MV-4-11 (cell line): ENCODE measurements at regions not wholly inside any gene's neighbourhood (a gene's known extent, or its start where the extent isn't known, plus 50 kb on each side); places are given as distances from the start of the nearest gene placed in this dataset.
"Not testable (repeated sequence)": the region's sequence is repeated elsewhere in the genome, so short reads cannot be mapped to it uniquely, and the experiment has no call there.

Experiments used
- DNase-seq: peaks from one replicate; lab custom pipeline; 2025; lab: John Stamatoyannopoulos, UW

GRCh38 chr3:64438066-64438465, 212.8 kb upstream of the PRICKLE2 start:
- DNase-seq, result no peak

DNA sequence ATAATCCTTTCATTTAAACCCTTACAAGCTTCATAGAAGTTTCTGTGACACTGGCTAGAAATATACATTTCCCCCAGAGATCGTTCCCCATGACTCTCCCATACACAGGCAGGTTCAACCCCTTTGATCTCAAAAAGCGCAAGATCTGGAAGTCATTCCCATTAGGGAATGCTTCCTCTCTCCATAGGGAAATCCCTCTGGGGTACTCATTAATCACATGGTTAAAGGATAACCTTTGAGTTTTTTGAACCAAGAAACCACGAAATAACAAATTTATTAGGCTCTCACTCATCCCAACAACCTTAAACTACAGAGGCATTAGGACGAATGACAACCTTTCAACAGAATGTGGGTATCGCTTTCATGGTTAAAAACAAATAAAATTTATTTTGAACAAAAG, 211.9 kb upstream of the PRICKLE2 start:
- DNase-seq, result no peak

DNA sequence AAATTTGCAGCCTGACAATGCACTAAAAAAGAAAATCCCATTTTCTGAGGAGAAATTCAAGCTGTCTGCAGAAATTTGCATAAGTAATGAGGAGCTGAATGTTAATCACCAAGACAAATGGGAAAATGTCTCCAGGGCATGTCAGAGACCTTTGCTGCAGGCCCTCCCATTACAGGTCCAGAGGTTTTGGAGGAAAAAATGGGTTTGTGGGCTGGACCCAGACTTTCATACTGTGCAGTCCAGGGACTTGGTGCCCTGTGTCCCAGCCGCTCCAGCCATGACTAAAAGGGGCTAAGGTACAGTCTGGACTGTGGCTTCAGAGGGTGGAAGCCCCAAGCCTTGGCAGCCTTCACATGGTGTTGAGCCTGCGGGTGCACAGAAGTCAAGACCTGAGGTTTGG, 209.8 kb upstream of the PRICKLE2 start:
- not testable (repeated sequence) for DNase-seq

DNA sequence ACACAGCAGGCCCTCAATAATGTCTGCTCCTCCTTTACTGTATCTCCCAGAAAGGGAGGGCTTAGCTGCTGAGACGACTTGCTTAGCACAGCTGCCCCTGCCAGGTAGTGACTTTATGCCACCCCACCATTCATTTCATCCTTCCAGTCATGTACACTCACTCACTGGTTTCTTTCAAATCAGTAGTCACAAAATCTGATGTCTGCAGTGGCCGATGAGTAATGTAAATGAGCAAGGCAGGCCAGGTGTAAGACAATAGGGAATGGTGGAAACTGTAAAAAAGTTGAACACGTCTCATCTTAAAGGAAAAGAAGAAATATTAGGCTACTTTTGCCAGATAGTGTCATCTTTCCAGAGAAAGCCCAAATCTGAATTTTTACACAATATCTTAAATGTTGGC, 207.6 kb upstream of the PRICKLE2 start:
- no peak for DNase-seq

- no peak for DNase-seq
Observed at GRCh38 chr3:64431526-64432091, 206.3 kb upstream of the PRICKLE2 start.

DNA sequence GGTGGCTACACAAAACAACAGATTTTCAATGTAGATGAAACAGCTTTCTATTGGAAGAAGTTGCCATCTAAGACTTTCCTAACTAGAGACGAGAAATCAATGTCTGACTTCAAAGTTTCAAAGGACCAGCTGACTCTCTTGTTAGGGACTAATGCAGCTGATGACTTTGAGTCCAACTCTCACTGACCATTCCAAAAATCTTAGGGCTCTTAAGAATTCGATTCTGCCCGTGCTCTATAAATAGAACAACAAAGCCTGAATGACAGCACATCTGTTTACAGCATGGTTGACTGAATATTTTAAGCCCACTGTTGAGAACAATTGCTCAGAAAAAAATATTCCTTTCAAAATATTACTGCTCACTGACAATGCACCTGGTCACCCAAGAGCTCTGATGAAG, 202.4 kb upstream of the PRICKLE2 start:
- no peak for DNase-seq

DNA sequence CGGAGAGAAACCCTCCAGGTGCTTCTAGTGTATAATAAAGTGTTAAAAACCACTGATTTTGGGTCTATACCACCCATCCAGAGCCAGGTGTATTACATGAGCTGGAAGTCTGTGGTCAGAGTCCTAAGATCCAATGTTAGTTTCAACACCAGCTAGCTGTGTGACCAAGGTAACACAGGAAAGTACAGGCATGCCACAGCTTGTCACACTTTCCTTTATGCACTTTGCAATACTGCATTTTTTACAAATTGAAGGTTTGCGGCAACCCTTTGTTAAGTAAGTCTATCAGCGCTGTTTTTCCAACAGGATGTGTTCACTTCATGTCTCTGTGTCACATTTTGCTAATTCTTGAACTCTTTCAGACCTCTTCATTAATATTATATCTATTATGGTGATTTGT, 201.3 kb upstream of the PRICKLE2 start:
- DNase-seq, result no peak

DNA sequence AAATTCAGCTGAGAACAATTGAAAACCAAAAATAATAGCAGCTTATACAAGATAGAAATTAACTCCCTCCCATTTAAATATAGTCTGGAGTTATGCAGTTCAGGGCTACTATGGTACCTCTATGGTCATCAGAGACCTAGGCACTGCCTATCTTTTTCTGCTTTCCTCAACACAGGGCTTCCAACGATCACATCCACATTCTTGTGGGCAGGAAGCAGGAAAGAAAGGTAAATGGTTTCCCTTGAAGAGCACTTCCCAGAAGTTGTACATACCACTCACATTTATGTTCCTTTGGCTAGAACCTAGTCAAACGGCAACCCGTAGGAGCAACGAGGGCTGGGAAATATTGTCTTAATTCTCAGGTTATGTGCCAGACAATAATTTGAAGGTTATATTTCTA, 197.7 kb upstream of the PRICKLE2 start:
- no peak for DNase-seq

DNA sequence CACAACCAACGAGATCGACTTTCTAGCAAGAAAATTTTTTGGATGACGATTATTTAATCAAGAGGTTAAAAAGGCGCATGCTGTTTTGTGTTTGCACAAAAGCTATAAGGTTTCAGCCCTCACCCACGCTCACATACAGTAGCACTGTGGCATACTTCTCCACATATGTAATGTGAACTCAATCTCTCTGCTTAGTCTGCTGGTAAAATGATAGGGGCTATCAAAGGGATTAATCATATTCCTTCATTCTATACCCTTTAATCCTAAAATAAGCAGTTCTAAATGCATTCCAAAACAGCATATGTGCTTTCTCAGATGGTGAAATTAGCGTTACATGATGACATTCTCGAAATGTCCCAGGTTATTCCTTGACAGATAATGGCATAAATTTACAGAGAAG, 196.9 kb upstream of the PRICKLE2 start:
- DNase-seq, result no peak

DNA sequence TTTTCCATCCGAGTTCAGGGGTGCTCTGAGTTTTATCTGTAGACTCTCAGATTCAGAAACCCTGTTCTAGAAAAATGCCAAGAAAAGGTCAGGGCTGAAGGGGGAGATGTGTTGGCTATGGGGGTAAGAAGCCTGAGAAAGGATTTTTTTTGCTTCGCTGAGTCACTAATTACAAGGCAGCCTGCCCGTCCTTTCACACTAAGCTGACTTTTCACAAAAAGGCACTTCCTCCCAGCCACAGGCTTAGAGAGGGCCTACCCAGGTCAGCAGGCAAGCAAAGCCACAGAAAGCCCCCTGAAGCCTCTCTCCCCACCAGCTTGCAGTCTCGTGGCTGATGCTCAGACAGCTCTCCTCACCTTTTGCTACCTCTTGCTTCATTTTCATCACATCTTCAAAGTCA, 192.6 kb upstream of the PRICKLE2 start:
- no peak for DNase-seq

DNA sequence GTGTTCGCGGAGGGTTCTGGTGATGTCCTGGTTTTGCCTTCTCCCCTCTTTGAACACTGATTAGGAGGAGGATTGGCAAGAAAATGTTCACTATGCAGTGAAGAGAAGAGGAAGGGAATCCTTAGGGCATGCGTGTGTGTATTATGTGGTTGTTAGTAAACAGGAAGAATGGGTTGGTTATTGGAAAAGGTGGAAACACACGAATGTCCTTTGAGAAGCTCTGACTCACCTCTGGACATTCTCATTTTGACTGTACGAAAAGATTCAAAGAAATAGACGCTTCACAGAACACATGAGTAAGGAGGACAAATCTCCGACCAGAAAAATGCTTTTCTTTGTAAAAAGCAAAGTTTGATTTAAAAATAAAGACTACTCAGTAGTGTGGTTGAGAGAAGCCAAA, 188.8 kb upstream of the PRICKLE2 start:
- DNase-seq, result no peak

DNA sequence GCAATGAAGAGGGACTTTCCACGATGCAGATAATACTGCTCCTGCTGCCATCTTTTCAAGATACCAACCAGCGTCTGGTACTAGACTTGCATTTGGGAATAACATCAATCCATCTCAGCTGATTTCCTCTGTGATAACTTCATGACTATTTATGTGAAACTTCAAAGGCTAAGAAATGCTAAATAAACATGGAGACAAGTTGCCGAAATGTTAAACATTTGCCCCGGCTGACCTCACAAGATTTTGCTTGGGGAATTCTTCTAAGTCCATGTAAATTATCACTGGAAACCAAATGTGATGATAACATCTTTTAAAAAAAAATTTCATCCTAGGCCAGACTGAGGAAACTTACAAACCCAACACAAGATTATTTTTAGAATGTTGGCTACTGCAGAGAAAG, 185.8 kb upstream of the PRICKLE2 start:
- DNase-seq, result no peak

- DNase-seq, result no peak
Observed at GRCh38 chr3:64410226-64410625, 185.0 kb upstream of the PRICKLE2 start.

DNA sequence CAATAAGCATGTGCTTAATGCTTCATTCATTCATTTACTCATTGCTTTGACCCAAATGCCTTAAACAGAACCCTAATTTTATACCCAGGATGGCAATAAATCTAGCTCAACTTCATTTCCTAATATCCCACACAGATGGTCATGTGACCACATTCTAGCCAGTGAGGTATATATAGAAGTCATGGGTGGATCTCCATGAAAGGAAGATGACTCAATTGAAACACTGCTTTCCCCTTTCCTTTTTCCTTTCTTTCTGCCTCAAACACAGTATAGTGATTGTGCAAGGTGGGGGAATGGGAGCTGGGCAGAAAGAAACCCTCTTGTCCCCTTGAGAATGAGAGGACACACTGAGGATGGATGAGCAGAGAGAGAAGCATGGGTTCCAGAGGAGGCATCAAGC, 183.5 kb upstream of the PRICKLE2 start:
- DNase-seq, result no peak

DNA sequence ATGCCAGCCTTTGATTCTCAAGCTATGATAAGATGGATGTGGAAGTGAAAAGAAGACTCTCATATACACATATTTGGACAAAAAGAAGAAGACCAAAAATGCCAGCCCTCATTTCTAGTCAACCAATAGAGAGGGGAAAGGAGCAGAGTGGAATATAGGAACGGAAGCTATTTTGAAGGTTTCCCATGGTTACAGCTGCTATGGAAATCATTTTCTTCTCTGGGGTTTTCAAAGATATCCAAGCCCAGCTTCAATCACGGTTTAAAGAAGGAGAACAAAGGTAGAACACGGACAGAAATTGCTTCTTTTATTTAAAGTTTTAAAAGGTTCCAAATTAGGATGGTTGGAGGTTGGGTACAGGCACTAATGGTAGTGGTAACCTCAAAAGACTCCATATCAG, 181.0 kb upstream of the PRICKLE2 start:
- DNase-seq, result no peak

GRCh38 chr3:64405211-64405835, 180.1 kb upstream of the PRICKLE2 start:
- DNase-seq, result no peak

- no peak for DNase-seq
Observed at GRCh38 chr3:64400706-64401105, 175.4 kb upstream of the PRICKLE2 start.

DNA sequence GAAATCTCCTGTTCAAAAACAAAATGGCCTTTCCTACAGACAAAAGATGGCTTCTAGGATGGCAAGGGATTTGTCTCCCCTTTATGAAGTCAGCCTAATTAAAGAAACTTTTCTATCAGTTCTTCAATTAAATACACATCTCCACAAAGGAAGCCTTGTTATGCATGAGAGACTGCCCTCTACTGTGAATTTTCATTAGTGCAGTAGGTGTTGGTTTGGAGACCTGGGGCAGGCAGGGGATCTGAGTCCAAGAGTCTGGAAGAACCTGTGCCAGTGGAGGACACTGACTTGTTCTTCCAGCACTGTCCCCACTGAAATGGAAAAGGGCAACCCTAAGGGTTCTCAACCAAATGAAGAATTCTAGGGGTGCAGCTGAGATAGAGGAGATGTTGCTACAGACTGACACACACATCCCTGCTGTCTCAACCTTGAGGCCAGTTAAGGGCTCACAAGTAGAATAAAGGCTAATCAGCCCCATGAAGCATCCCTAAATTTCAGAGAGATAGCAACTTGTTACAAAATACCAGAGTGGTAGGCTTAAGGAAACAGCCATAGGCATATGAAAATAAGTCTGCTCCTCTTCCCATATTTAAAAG, 174.0 kb upstream of the PRICKLE2 start:
- no peak for DNase-seq

DNA sequence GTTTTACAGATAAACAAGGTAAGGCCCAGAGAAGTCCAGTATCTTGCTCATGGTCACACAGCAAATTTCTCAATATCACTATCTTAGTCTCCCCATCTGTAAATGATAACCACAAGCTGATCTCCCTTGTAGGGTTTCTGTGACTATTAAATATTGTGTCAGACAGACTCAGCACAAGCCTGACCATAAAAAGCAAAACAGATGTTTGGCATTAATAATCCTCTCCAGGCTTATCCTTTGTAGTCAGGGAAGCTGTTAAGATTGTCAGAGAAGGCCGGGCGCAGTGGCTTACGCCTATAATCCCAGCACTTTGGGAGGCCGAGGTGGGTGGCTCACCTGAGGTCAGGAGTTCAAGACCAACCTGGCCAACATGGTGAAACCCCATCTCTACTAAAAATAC, 173.2 kb upstream of the PRICKLE2 start:
- DNase-seq, result no peak

GRCh38 chr3:64398006-64398405, 172.7 kb upstream of the PRICKLE2 start:
- no peak for DNase-seq

DNA sequence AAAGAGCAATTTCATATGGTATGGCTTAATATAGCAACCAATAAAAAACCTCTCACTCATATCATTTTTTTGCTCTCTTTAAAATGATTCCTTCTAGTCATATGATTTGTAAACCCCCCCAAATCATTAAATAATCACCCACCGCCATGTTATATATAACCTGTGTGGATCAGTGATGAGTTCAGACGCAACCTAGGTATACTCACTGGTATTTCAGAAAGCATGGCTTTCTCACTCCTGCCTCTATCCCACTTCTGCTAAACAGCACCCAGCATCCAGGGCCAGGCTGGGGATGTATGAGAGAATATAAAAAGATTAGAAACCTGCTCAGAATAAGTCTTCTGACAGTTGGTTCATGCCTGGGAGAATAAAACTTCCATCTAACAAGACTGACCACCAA, 172.3 kb upstream of the PRICKLE2 start:
- no peak for DNase-seq

DNA sequence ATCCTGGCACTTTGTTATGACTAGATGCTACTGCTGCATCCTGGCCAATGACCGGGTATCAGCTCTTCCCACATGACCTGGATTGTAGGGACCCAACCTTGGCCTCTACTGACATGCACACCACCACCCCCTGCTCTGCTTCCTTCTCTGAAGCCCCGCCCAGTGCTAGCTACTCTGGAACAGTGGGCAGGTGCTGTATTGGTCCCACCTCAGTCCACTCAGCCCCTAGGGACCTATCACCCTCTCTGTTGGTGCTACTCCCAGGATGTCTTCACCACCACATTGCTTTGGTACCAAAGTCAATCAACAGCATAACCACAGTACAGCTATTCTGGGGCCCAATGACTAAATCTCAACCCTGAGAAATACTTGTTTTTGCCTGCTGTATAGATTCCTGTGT, 170.2 kb upstream of the PRICKLE2 start:
- DNase-seq, result no peak

- no peak for DNase-seq
Observed at GRCh38 chr3:64393193-64393592, 167.9 kb upstream of the PRICKLE2 start.

GRCh38 chr3:64392001-64392400, 166.7 kb upstream of the PRICKLE2 start:
- no peak for DNase-seq
